Subcutaneous abdominal adipose tissue (tissue), 5 donors: ENCODE measurements at regions not wholly inside any gene's neighbourhood (a gene's known extent, or its start where the extent isn't known, plus 50 kb on each side); places are given as distances from the start of the nearest gene placed in this dataset.

Experiments used
- H3K27ac ChIP-seq: one replicate; pipeline ENCODE4 v1.7.0; 2013; ENCODE audit warnings: low read depth, mild to moderate bottlenecking, inconsistent platforms, low read length, moderate library complexity
- H3K27me3 ChIP-seq, 5 donors: one replicate each; pipeline ENCODE4 v1.7.0; 2013; ENCODE audit warnings: low read length in 5 of 5, inconsistent platforms in 1 of 5; ENCODE audit not compliant: control insufficient read depth in 5 of 5, insufficient read depth in 4 of 5
- H3K36me3 ChIP-seq, 5 donors: one replicate each; pipeline ENCODE4 v1.7.0; 2013; ENCODE audit warnings: low read length in 5 of 5; ENCODE audit not compliant: control insufficient read depth in 5 of 5, insufficient read depth in 5 of 5
- H3K4me1 ChIP-seq, 5 donors: one replicate each; pipeline ENCODE4 v1.7.0; 2013; ENCODE audit warnings: low read length in 5 of 5, mild to moderate bottlenecking in 3 of 5, moderate library complexity in 1 of 5; ENCODE audit not compliant: control insufficient read depth in 5 of 5, insufficient read depth in 5 of 5
- H3K4me3 ChIP-seq, 5 donors: one replicate each; pipeline ENCODE4 v1.7.0; 2013; ENCODE audit warnings: low read length in 5 of 5, low read depth in 1 of 5
- H3K9ac ChIP-seq, 5 donors: one replicate each; pipeline ENCODE4 v1.7.0; 2013; ENCODE audit warnings: low read length in 5 of 5, mild to moderate bottlenecking in 4 of 5, moderate library complexity in 3 of 5
- H3K9me3 ChIP-seq, 5 donors: one replicate each; pipeline ENCODE4 v1.7.0; 2013; ENCODE audit warnings: low read length in 5 of 5; ENCODE audit not compliant: control insufficient read depth in 5 of 5
- donor health status: healthy.
- donor health status: healthy.
- donor health status: healthy.
- donor health status: healthy.
- donor health status: healthy.

GRCh38 chr9:107110153-107110552 is 172.9 kb upstream of the RAD23B start:
- peaks cover 0 to 3% (median 0%) of the 10 kb centered on the region in 5 donors for H3K27me3 ChIP-seq
- no peak overlapping the region for H3K9ac ChIP-seq
- H3K4me1 ChIP-seq: peaks cover 0 to 10% (median 0%) of the 10 kb centered on the region in 5 donors
- H3K36me3 ChIP-seq: no peaks in the 10 kb centered on the region
- no peak overlapping the region for H3K27ac ChIP-seq
- H3K4me3 ChIP-seq: no peak overlapping the region
- no peaks in the 10 kb centered on the region for H3K9me3 ChIP-seq

DNA sequence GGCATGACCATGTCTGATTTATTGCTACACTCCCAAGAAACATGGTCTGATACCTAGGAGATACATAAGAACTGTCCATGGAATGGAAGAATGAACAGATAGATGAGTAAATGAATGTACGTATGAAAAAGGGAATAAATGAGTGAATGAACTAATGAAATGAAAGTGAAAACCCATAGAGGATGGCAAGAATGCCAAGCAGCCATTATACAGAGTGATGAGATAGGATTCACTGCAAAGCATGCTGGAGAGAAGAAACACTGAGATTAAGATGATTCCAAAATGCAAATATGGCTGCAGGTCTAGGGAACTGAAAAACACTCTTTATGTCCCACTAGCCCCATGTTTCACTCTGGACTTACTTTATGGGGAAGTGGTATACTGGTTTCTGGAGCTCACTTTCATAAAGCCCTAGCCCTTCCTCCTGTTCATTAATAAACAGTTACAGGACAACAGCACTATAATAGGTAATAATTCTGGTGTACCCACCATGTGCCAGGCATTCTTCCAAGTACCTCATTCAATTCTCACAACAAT is 170.3 kb upstream of the RAD23B start:
- Histone ChIP-seq H3K27ac (no peak overlapping the region), H3K9me3 (no peaks in the 10 kb centered on the region), H3K4me1 (peaks cover 0 to 10% (median 0%) of the 10 kb centered on the region in 5 donors), H3K27me3 (peaks cover 0 to 3% (median 0%) of the 10 kb centered on the region in 5 donors), H3K36me3 (no peaks in the 10 kb centered on the region), H3K9ac (no peak overlapping the region), H3K4me3 (no peak overlapping the region)

DNA sequence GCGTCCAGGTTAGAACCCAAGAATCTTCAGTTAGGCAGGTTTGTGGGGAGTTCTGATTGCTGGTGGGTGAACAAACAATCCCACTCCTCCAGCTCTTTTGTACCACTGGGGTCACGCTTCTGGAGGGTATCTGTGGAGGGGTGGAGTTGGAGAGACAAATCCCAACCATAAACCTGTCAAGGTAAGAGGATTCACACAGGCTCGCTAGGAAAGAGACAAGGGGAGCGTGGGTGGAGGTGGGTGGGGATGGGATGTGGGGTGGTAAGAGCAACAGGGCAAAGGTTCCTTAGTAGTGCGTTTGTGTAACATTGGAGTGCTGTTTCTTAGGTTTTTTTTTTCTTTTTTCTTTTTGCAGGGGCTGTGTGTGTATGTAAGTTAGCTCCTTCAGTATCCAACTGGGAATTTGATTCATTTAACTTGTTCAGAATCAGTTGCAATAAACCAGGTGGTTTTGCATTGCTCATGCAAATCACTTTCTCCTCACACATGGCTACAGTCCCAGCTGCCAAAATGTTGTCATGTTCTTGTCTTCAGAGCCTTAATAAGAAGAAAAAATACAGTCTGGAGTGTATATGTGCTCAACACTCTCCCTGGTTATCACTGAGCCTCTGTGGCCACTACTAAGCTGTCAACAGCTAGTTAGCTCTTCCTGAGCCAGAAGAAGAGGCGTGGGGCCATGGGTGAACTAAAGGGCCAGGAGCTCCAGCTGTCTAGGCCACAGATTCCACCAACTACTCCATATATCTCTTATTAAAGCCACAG is 164.0 kb upstream of the RAD23B start:
- no peaks in the 10 kb centered on the region for H3K9me3 ChIP-seq
- H3K4me3 ChIP-seq: no peak overlapping the region
- no peaks in the 10 kb centered on the region for H3K36me3 ChIP-seq
- H3K27me3 ChIP-seq: no peaks in the 10 kb centered on the region
- H3K27ac ChIP-seq: no peak overlapping the region
- H3K4me1 ChIP-seq: no peaks in the 10 kb centered on the region
- H3K9ac ChIP-seq: no peak overlapping the region

DNA sequence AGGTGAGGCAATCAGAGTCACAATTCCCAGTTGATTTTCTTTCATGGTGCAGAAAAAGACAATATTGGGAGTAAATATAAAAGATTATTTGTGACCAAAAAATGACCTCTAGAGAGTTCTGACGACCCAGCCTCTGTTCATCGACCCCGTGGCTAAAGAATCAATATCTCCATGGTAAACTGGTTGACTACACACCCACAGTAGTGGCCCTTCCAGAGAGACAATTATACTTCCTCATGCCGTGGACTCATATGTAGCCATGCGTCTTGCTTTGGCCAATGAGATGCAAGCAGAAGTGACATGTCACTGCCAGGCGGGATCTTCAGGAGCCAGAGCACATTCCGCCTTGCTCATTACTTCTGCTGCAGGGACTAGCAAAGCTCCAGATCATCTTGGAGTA is 163.3 kb upstream of the RAD23B start:
- no peaks in the 10 kb centered on the region for H3K27me3 ChIP-seq
- no peak overlapping the region for H3K9ac ChIP-seq
- no peaks in the 10 kb centered on the region for H3K9me3 ChIP-seq
- no peaks in the 10 kb centered on the region for H3K36me3 ChIP-seq
- H3K27ac ChIP-seq: no peak overlapping the region
- H3K4me3 ChIP-seq: no peak overlapping the region
- no peaks in the 10 kb centered on the region for H3K4me1 ChIP-seq

GRCh38 chr9:107123389-107123788 is 159.7 kb upstream of the RAD23B start:
- H3K9me3 ChIP-seq: no peaks in the 10 kb centered on the region
- H3K4me3 ChIP-seq: no peak overlapping the region
- no peaks in the 10 kb centered on the region for H3K27me3 ChIP-seq
- no peak overlapping the region for H3K27ac ChIP-seq
- no peak overlapping the region for H3K9ac ChIP-seq
- no peaks in the 10 kb centered on the region for H3K4me1 ChIP-seq
- H3K36me3 ChIP-seq: no peaks in the 10 kb centered on the region

DNA sequence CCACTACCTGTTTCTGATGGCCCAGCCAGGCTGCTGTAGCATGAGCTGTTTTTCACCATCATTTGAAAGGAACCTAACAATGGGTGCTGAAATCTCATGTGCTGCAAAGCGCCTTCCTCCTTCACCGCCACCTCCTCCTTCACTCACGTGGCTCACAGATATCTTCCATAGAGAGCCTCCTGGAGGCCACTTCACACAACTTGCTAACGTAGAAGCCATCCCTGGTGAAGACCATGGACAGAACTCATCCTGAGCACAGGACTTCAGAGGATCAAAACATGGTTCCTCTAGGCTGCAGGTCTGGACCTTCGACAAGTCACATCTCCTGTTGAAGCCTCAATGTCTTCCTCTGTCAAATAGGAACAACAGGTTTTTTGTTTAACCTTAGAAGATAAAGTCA is 155.5 kb upstream of the RAD23B start:
- no peaks in the 10 kb centered on the region for H3K36me3 ChIP-seq
- H3K4me3 ChIP-seq: no peak overlapping the region
- H3K4me1 ChIP-seq: no peaks in the 10 kb centered on the region
- H3K9me3 ChIP-seq: no peaks in the 10 kb centered on the region
- H3K27ac ChIP-seq: no peak overlapping the region
- no peaks in the 10 kb centered on the region for H3K27me3 ChIP-seq
- no peak overlapping the region for H3K9ac ChIP-seq

- Histone ChIP-seq H3K9me3 (no peaks in the 10 kb centered on the region), H3K36me3 (no peaks in the 10 kb centered on the region), H3K4me1 (no peaks in the 10 kb centered on the region), H3K4me3 (no peak overlapping the region), H3K9ac (no peak overlapping the region), H3K27me3 (no peaks in the 10 kb centered on the region), H3K27ac (no peak overlapping the region)
Observed at GRCh38 chr9:107131108-107131799, 151.8 kb upstream of the RAD23B start.

GRCh38 chr9:107136296-107136695 is 146.8 kb upstream of the RAD23B start:
- H3K27me3 ChIP-seq: no peaks in the 10 kb centered on the region
- H3K9me3 ChIP-seq: no peaks in the 10 kb centered on the region
- H3K9ac ChIP-seq: no peak overlapping the region
- no peak overlapping the region for H3K4me3 ChIP-seq
- H3K27ac ChIP-seq: no peak overlapping the region
- peaks cover 2 to 16% (median 11%) of the 10 kb centered on the region in 5 donors for H3K4me1 ChIP-seq
- H3K36me3 ChIP-seq: no peaks in the 10 kb centered on the region

- Histone ChIP-seq H3K9ac (no peak overlapping the region), H3K27ac (peak overlapping the region; percentile 52), H3K4me1 (peaks cover 7 to 24% (median 20%) of the 10 kb centered on the region in 5 donors), H3K27me3 (no peaks in the 10 kb centered on the region), H3K9me3 (no peaks in the 10 kb centered on the region), H3K4me3 (no peak overlapping the region), H3K36me3 (no peaks in the 10 kb centered on the region)
Observed at GRCh38 chr9:107137495-107138202, 145.4 kb upstream of the RAD23B start.
